K562 (cell line): ENCODE measurements at regions not wholly inside any gene's neighbourhood (a gene's known extent, or its start where the extent isn't known, plus 50 kb on each side); places are given as distances from the start of the nearest gene placed in this dataset.

Experiments used
- ATAC-seq: fragments of 200-7000 bp; cut with Tn5 transposase; 3 replicates; pipeline ENCODE4 v1.9.1; 2020; ENCODE audit warnings: moderate library complexity
- BruUV-seq: library from RNA; stranded (reverse); fragments of 400-500 nt; replicated peaks from 2 replicates; lab custom pipeline; 2021; lab: Mats Ljungman, UMichigan
- CTCF ChIA-PET: fragments of 300-600 bp; formaldehyde crosslinking; extraction: SDS; loops from one replicate; lab custom pipeline; 2021; ENCODE audit warnings: low intra/inter-chr PET ratio; lab: Yijun Ruan, JAX
- POLR2A ChIA-PET: fragments of 300-600, 350-650 bp; sonication (Branson Sonifier 250); formaldehyde crosslinking; extraction: SDS; loops from one replicate; lab custom pipeline; 2021; ENCODE audit warnings: antibody characterized with exemption, inconsistent platforms; lab: Yijun Ruan, JAX
- DNase-seq, 4 experiments: peaks; one replicate each; pipeline versions ENCODE4 v3.0.0 to v3.0.0-alpha.2; 2011 to 2018; ENCODE audit warnings: low spot score in 3 of 4, mixed read lengths in 3 of 4; ENCODE audit errors: extremely low read depth in 1 of 4
- FAIRE-seq: peaks from 2 replicates; lab custom pipeline; 2011; peaks lifted over from hg19 to GRCh38; lab: Jason Lieb, UNC
- H2AFZ ChIP-seq: 2 replicates; pipeline ENCODE4 v1.6.0; 2011; ENCODE audit warnings: low read depth, low read length, control low read depth, inconsistent platforms
- H3K27ac ChIP-seq: fragments of 200-600 bp; 3 replicates; pipeline ENCODE4 v1.8.0; 2011; ENCODE audit warnings: low read depth, mild to moderate bottlenecking, control low read depth, inconsistent platforms, low read length, moderate library complexity, mixed read lengths; ENCODE audit errors: extremely low read depth
- H3K27me3 ChIP-seq, 2 experiments: fragments of 300-600 bp in 1 of 2; 2 replicates in 1 of 2; 3 replicates in 1 of 2; pipeline versions ENCODE4 v1.6.0 to v1.8.0; 2011; ENCODE audit warnings: inconsistent platforms in 2 of 2, low read length in 2 of 2, mild to moderate bottlenecking in 1 of 2, mixed read lengths in 1 of 2, moderate library complexity in 1 of 2; ENCODE audit not compliant: control insufficient read depth in 2 of 2, insufficient read depth in 2 of 2
- H3K36me3 ChIP-seq: fragments of 300-600 bp; 3 replicates; pipeline ENCODE4 v1.8.0; 2011; ENCODE audit warnings: mild to moderate bottlenecking, low read length, inconsistent platforms; ENCODE audit not compliant: control insufficient read depth, insufficient read depth
- H3K4me1 ChIP-seq, 2 experiments: fragments of 200-600 bp in 1 of 2; replicated peaks in 1 of 2; 2 replicates in 1 of 2; 3 replicates in 1 of 2; pipeline versions ENCODE4 v1.5.1 to v1.8.0; 2011; ENCODE audit warnings: inconsistent platforms in 2 of 2, low read length in 2 of 2, mild to moderate bottlenecking in 1 of 2, mixed read lengths in 1 of 2, moderate library complexity in 1 of 2; ENCODE audit not compliant: control insufficient read depth in 2 of 2, insufficient read depth in 2 of 2
- H3K4me2 ChIP-seq: 2 replicates; pipeline ENCODE4 v1.6.1; 2011; ENCODE audit warnings: low read length, control low read depth, inconsistent platforms, mixed read lengths; ENCODE audit not compliant: insufficient read depth
- H3K4me3 ChIP-seq: fragments of 200-600 bp; sonication (generic), shearing (Covaris generic); 2 replicates; pipeline ENCODE4 v1.5.1; 2016; ENCODE audit warnings: control low read depth, inconsistent platforms
- H3K79me2 ChIP-seq: fragments of 200-600 bp; 3 replicates; pipeline ENCODE4 v1.8.0; 2011; ENCODE audit warnings: low read length, inconsistent platforms; ENCODE audit not compliant: control insufficient read depth, insufficient read depth
- H3K9ac ChIP-seq, 2 experiments: 2 replicates each; pipeline versions ENCODE4 v1.6.0 to v1.6.1; 2011; ENCODE audit warnings: low read depth in 2 of 2, low read length in 2 of 2, control low read depth in 1 of 2, inconsistent platforms in 1 of 2, mild to moderate bottlenecking in 1 of 2, mixed read lengths in 1 of 2; ENCODE audit not compliant: insufficient read depth in 1 of 2
- H3K9me1 ChIP-seq: one replicate; pipeline ENCODE4 v1.6.0; 2011; ENCODE audit warnings: inconsistent platforms, mild to moderate bottlenecking, low read length, moderate library complexity; ENCODE audit not compliant: control insufficient read depth, insufficient read depth
- H3K9me3 ChIP-seq: replicated peaks from 2 replicates; pipeline ENCODE4 v1.5.1; 2011; ENCODE audit warnings: low read depth, low read length, inconsistent platforms; ENCODE audit not compliant: control insufficient read depth, insufficient read depth
- H4K20me1 ChIP-seq: replicated peaks from 2 replicates; pipeline ENCODE4 v1.6.1; 2011; ENCODE audit warnings: low read length, inconsistent platforms, mixed read lengths; ENCODE audit not compliant: control insufficient read depth, insufficient read depth
- DACH1 ChIP-seq: fragments of 450-650 bp; IDR thresholded peaks from 2 replicates; pipeline ENCODE4 v1.6.1; 2018; ENCODE audit not compliant: partially characterized antibody
- DPF2 ChIP-seq: fragments of 450-650 bp; IDR thresholded peaks from 2 replicates; pipeline ENCODE4 v1.6.1; 2016
- PRDM10 ChIP-seq: fragments of 450-650 bp; IDR thresholded peaks from 2 replicates; pipeline ENCODE4 v1.6.1; 2018; ENCODE audit not compliant: partially characterized antibody
- SRSF9 ChIP-seq: fragments of 200-400 bp; formaldehyde crosslinking; IDR thresholded peaks from 2 replicates; pipeline ENCODE4 v1.6.1; 2017; ENCODE audit warnings: low read depth, low read length, borderline replicate concordance
- TCF3 ChIP-seq: sonication (generic); formaldehyde crosslinking; IDR thresholded peaks from 2 replicates; pipeline ENCODE4 v1.4.0; 2020; ENCODE audit warnings: mild to moderate bottlenecking, missing genetic modification reagents
- THRAP3 ChIP-seq: fragments of 450-650 bp; IDR thresholded peaks from 2 replicates; pipeline ENCODE4 v1.6.1; 2016; ENCODE audit warnings: mild to moderate bottlenecking, inconsistent platforms, borderline replicate concordance
- ZNF398 ChIP-seq: fragments of 250-450 bp; sonication (Bioruptor Pico); IDR thresholded peaks from 2 replicates; pipeline ENCODE4 v1.8.0; 2021; ENCODE audit warnings: moderate library complexity, mild to moderate bottlenecking, inconsistent platforms
- WGBS: fragments of 100-300 bp; shearing (Covaris generic); methylation state at CpG from one replicate; pipeline ENCODE4 v1.1.6; 2016; ENCODE audit warnings: low coverage, mixed read lengths; ENCODE audit not compliant: insufficient coverage; ENCODE audit errors: missing lambda C conversion rate; 5-methylcytosine and 5-hydroxymethylcytosine counted together
- in situ Hi-C: fragments of 300-500 bp; cut with MboI; formaldehyde crosslinking; loops from 4 replicates; pipeline ENCODE4 v1.15.0; 2018; ENCODE audit warnings: inconsistent platforms, mixed read lengths
- intact Hi-C: fragments of 100-400 bp; cut with micrococcal nuclease; formaldehyde crosslinking; loops from 2 replicates; pipeline ENCODE4 v1.14.2; 2022

GRCh38 chr7:12779947-12780346 lies 92.5 kb downstream of the ARL4A start:
- CTCF ChIA-PET, result no interaction called here
- DNase-seq (no peak), ATAC-seq (no peak), FAIRE-seq (no peak)
- Histone ChIP-seq H3K36me3 (no peaks in the 10 kb centered on the region), H3K9me3 (no peaks in the 10 kb centered on the region; the same call in 1 of the 2 replicates), H2AFZ (peak overlapping the region; percentile 54), H3K9ac (no peak overlapping the region), H3K4me3 (no peak overlapping the region), H3K79me2 (no peaks in the 10 kb centered on the region), H4K20me1 (no peaks in the 10 kb centered on the region), H3K27me3 (no peaks in the 10 kb centered on the region), H3K9me1 (no peaks in the 10 kb centered on the region), H3K4me1 (no peaks in the 10 kb centered on the region; a peak in 1 of 5 replicates), H3K4me2 (no peak overlapping the region), H3K27ac (no peak overlapping the region; the same call in 2 of the 3 replicates)
- in situ Hi-C loops, result no loop called here
- 0 out of 2 replicates have a peak, but pooled peaks have one; percentile 19 for TF ChIP-seq DPF2
- TF ChIP-seq SRSF9, result no peak
- BruUV-seq, result no TSS peak
- 32% methylated on average over 3 of the region's 3 CpGs for WGBS
- POLR2A ChIA-PET, result no interaction called here
- intact Hi-C loops, result no loop called here

GRCh38 chr7:12783421-12784095 lies 96.1 kb downstream of the ARL4A start:
- H3K9me3 ChIP-seq, result no peaks in the 10 kb centered on the region; the same call in 1 of the 2 replicates
- no peak for FAIRE-seq
- H3K27ac ChIP-seq, result no peak overlapping the region
- H3K36me3 ChIP-seq, result no peaks in the 10 kb centered on the region
- no peak overlapping the region for H2AFZ ChIP-seq
- no peak overlapping the region for H3K4me3 ChIP-seq
- no peaks in the 10 kb centered on the region for H3K79me2 ChIP-seq
- WGBS, result 57% methylated on average over 1 of the region's 1 CpG
- POLR2A ChIA-PET, result no interaction called here
- H3K4me2 ChIP-seq, result no peak overlapping the region
- H3K9me1 ChIP-seq, result no peaks in the 10 kb centered on the region
- no peaks in the 10 kb centered on the region for H3K27me3 ChIP-seq
- BruUV-seq, result no TSS peak
- no peaks in the 10 kb centered on the region; a peak in 1 of 5 replicates for H3K4me1 ChIP-seq
- ATAC-seq, result no peak
- CTCF ChIA-PET, result no interaction called here
- no peaks in the 10 kb centered on the region for H4K20me1 ChIP-seq
- in situ Hi-C loops, result no loop called here
- intact Hi-C loops, result no loop called here
- no peak for DNase-seq
- H3K9ac ChIP-seq, result no peak overlapping the region
- TF ChIP-seq THRAP3, result no peak
- TF ChIP-seq TCF3, result no peak
- TF ChIP-seq DACH1, result no peak
- no peak for TF ChIP-seq ZNF398 (CRISPR knock-in tag)
- no peak for TF ChIP-seq PRDM10
